ENCODE measurements at regions not wholly inside any gene's neighbourhood (a gene's known extent, or its start where the extent isn't known, plus 50 kb on each side); places are given as distances from the start of the nearest gene placed in this dataset.

GRCh38 chr14:87254331-87254874 is 738.6 kb downstream of the GALC start:
- TF ChIP-seq CTCF (IDR thresholded peaks at IDR 0.05) (no peak), POLR2A (IDR thresholded peaks at IDR 0.05) (no peak)
